RWPE2 (cell line): ENCODE measurements at regions not wholly inside any gene's neighbourhood (a gene's known extent, or its start where the extent isn't known, plus 50 kb on each side); places are given as distances from the start of the nearest gene placed in this dataset.
A peak's percentile ranks its signal among the peaks of the same experiment; 100 is the strongest.
"Not testable (repeated sequence)": the region's sequence is repeated elsewhere in the genome, so short reads cannot be mapped to it uniquely, and the experiment has no call there.

Experiments used
- ATAC-seq: fragments of 200-7000 bp; cut with Tn5 transposase; 3 replicates; pipeline ENCODE4 v1.9.1; 2021; ENCODE audit warnings: low read depth
- DNase-seq: peaks from one replicate; pipeline ENCODE4 v3.0.0-alpha.2; 2020; ENCODE audit warnings: low spot score
- H3K27ac ChIP-seq: fragments of 450-650 bp; 2 replicates; pipeline ENCODE4 v1.5.1; 2017; ENCODE audit warnings: mild to moderate bottlenecking; ENCODE audit not compliant: poor library complexity, severe bottlenecking
- H3K27me3 ChIP-seq: fragments of 250-450 bp; sonication (Bioruptor Pico); 2 replicates; pipeline ENCODE4 v1.5.1; 2021; ENCODE audit warnings: mild to moderate bottlenecking, moderate library complexity; ENCODE audit not compliant: insufficient read depth, poor library complexity, severe bottlenecking
- H3K36me3 ChIP-seq: fragments of 250-450 bp; sonication (Bioruptor Pico); 2 replicates; pipeline ENCODE4 v1.5.1; 2020; ENCODE audit warnings: low read depth, mild to moderate bottlenecking, moderate library complexity
- H3K4me1 ChIP-seq: fragments of 250-450 bp; sonication (Bioruptor Pico); 2 replicates; pipeline ENCODE4 v1.5.1; 2021; ENCODE audit warnings: mild to moderate bottlenecking, moderate library complexity; ENCODE audit not compliant: insufficient read depth, poor library complexity, severe bottlenecking
- H3K4me3 ChIP-seq: fragments of 250-450 bp; sonication (Bioruptor Pico); 2 replicates; pipeline ENCODE4 v1.5.1; 2021; ENCODE audit warnings: mild to moderate bottlenecking, moderate library complexity; ENCODE audit not compliant: severe bottlenecking
- H3K9me3 ChIP-seq: fragments of 250-450 bp; sonication (Bioruptor Pico); 2 replicates; pipeline ENCODE4 v1.5.1; 2021; ENCODE audit warnings: mild to moderate bottlenecking, moderate library complexity; ENCODE audit not compliant: severe bottlenecking
- CTCF ChIP-seq: fragments of 450-650 bp; IDR thresholded peaks from one replicate; pipeline ENCODE4 v1.5.1; 2017; ENCODE audit warnings: mild to moderate bottlenecking, moderate library complexity; ENCODE audit not compliant: poor library complexity, severe bottlenecking

GRCh38 chr4:160091631-160092030 is 988.8 kb downstream of the RAPGEF2 start:
- Histone ChIP-seq H3K27me3 (no peaks in the 10 kb centered on the region), H3K27ac (no peak overlapping the region), H3K4me1 (peaks cover 11% of the 10 kb centered on the region), H3K4me3 (no peak overlapping the region), H3K9me3 (no peaks in the 10 kb centered on the region), H3K36me3 (no peaks in the 10 kb centered on the region)
- peak; percentile 64 for ATAC-seq
- TF ChIP-seq CTCF = no peak
- DNase-seq = no peak

GRCh38 chr4:160100316-160100715 is 997.4 kb downstream of the RAPGEF2 start:
- Histone ChIP-seq H3K9me3 (no peaks in the 10 kb centered on the region), H3K4me3 (no peak overlapping the region), H3K4me1 (no peaks in the 10 kb centered on the region), H3K36me3 (no peaks in the 10 kb centered on the region), H3K27me3 (no peaks in the 10 kb centered on the region), H3K27ac (no peak overlapping the region)
- no peak for DNase-seq
- ATAC-seq = no peak
- TF ChIP-seq CTCF = no peak

- no peak overlapping the region for H3K4me3 ChIP-seq
- no peaks in the 10 kb centered on the region for H3K9me3 ChIP-seq
- TF ChIP-seq CTCF = no peak
- H3K27ac ChIP-seq = no peak overlapping the region
- DNase-seq = no peak
- H3K4me1 ChIP-seq = no peaks in the 10 kb centered on the region
- no peaks in the 10 kb centered on the region for H3K36me3 ChIP-seq
- no peaks in the 10 kb centered on the region for H3K27me3 ChIP-seq
- ATAC-seq = no peak
Measured at GRCh38 chr4:160110891-160111290, 1008.0 kb downstream of the RAPGEF2 start.

GRCh38 chr4:160117686-160118085 is 1014.8 kb downstream of the RAPGEF2 start:
- Histone ChIP-seq H3K27me3 (no peaks in the 10 kb centered on the region), H3K9me3 (no peaks in the 10 kb centered on the region), H3K36me3 (no peaks in the 10 kb centered on the region), H3K4me1 (no peaks in the 10 kb centered on the region), H3K4me3 (no peak overlapping the region), H3K27ac (no peak overlapping the region)
- no peak for ATAC-seq
- DNase-seq = no peak
- no peak for TF ChIP-seq CTCF

- H3K27me3 ChIP-seq, H3K27ac ChIP-seq, H3K4me3 ChIP-seq, ATAC-seq, H3K36me3 ChIP-seq, DNase-seq, H3K9me3 ChIP-seq: not testable (repeated sequence)
- H3K4me1 ChIP-seq = peaks cover 10% of the 10 kb centered on the region
Measured at GRCh38 chr4:160125576-160126287, 1022.9 kb downstream of the RAPGEF2 start.
